ENCODE measurements at regions not wholly inside any gene's neighbourhood (a gene's known extent, or its start where the extent isn't known, plus 50 kb on each side); places are given as distances from the start of the nearest gene placed in this dataset.

DNA sequence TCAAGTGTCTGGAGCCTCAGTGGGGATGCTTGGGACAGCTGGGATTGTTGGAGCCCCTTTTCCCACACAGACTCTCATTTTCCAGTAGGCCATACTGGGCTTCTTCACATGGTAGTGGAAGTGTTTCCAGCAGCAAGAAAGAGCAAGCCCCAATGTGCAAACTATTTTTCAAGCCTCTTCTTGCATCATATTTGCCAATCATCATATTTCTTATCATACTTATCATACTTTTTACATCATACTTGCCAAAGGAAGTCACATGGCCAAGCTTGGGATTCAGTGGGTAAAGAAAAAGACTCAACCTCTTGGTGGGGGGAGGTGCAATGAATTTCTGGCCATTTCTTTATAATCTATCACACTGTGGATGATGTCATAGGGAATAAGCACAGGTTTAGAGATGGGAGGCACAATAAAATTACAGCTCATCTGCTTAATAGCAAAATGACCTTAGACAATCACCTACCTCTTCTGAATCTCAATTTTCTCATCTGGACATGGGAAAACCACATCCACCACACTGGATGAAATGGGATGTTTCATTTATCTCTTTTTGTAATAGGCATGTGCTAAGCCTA, 174.2 kb downstream of the MID1IP1 start:
- TF ChIP-seq, protein P1, sequence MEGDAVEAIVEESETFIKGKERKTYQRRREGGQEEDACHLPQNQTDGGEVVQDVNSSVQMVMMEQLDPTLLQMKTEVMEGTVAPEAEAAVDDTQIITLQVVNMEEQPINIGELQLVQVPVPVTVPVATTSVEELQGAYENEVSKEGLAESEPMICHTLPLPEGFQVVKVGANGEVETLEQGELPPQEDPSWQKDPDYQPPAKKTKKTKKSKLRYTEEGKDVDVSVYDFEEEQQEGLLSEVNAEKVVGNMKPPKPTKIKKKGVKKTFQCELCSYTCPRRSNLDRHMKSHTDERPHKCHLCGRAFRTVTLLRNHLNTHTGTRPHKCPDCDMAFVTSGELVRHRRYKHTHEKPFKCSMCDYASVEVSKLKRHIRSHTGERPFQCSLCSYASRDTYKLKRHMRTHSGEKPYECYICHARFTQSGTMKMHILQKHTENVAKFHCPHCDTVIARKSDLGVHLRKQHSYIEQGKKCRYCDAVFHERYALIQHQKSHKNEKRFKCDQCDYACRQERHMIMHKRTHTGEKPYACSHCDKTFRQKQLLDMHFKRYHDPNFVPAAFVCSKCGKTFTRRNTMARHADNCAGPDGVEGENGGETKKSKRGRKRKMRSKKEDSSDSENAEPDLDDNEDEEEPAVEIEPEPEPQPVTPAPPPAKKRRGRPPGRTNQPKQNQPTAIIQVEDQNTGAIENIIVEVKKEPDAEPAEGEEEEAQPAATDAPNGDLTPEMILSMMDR (IDR thresholded peaks at IDR 0.05; ENCODE audit: low read depth, low read length), result no peak
- TF ChIP-seq EZH2phosphoT487 (IDR thresholded peaks at IDR 0.05; ENCODE audit: low read depth), result no peak

All from OCI-LY3 (cell line).